ENCODE measurements at regions not wholly inside any gene's neighbourhood (a gene's known extent, or its start where the extent isn't known, plus 50 kb on each side); places are given as distances from the start of the nearest gene placed in this dataset.
"Not testable (repeated sequence)": the region's sequence is repeated elsewhere in the genome, so short reads cannot be mapped to it uniquely, and the experiment has no call there.

- Histone ChIP-seq H3K4me1 (no peaks in the 10 kb centered on the region), H3K4me3 (no peak overlapping the region), H3K36me3 (no peaks in the 10 kb centered on the region), H3K9me3 (no peaks in the 10 kb centered on the region), H3K27ac (no peak overlapping the region), H3K27me3 (no peaks in the 10 kb centered on the region)
- WGBS, 5 donors = 70 to 90% (median 84%) methylated on average over 1 of the region's 1 CpG
- DNase-seq = no peak
- no peak for TF ChIP-seq EP300 (IDR thresholded peaks at IDR 0.05)
- TF ChIP-seq CTCF (IDR thresholded peaks at IDR 0.05) = no peak
- intact Hi-C loops (cut with DNase I; ENCODE audit: low total_unique reads) = no loop called here
Measured at GRCh38 chr5:90329911-90330310, 79.6 kb downstream of the CETN3 start.

- intact Hi-C loops (cut with DNase I; ENCODE audit: low total_unique reads) = no loop called here
- H3K4me3 ChIP-seq = no peak overlapping the region
- TF ChIP-seq EP300 (IDR thresholded peaks at IDR 0.05) (no peak), POLR2AphosphoS5 (IDR thresholded peaks at IDR 0.05) (no peak), POLR2A (IDR thresholded peaks at IDR 0.05) (no peak), CTCF (IDR thresholded peaks at IDR 0.05) (no peak)
Measured at GRCh38 chr5:90326995-90327394, 82.6 kb downstream of the CETN3 start.

GRCh38 chr5:90325093-90325492 is 84.5 kb downstream of the CETN3 start:
- H3K36me3 ChIP-seq = no peaks in the 10 kb centered on the region
- TF ChIP-seq POLR2A (IDR thresholded peaks at IDR 0.05) = no peak
- TF ChIP-seq POLR2AphosphoS5 (IDR thresholded peaks at IDR 0.05) = no peak
- TF ChIP-seq EP300 (IDR thresholded peaks at IDR 0.05) = no peak
- no peak for TF ChIP-seq CTCF (IDR thresholded peaks at IDR 0.05)
- 73 to 97% (median 93%) methylated on average over 1 of the region's 1 CpG for WGBS, 5 donors
- no peak overlapping the region for H3K27ac ChIP-seq
- no peak overlapping the region for H3K4me3 ChIP-seq
- intact Hi-C loops (cut with DNase I; ENCODE audit: low total_unique reads) = no loop called here
- peaks cover 0 to 8% (median 0%) of the 10 kb centered on the region in 4 donors for H3K9me3 ChIP-seq
- H3K27me3 ChIP-seq = no peaks in the 10 kb centered on the region
- no peaks in the 10 kb centered on the region for H3K4me1 ChIP-seq
- DNase-seq = no peak

More at GRCh38 chr5:90326995-90327394, 82.6 kb downstream of the CETN3 start:
- no peaks in the 10 kb centered on the region for H3K27me3 ChIP-seq
- H3K27ac ChIP-seq = no peak overlapping the region
- peaks cover 0 to under 1% (median 0%) of the 10 kb centered on the region in 4 donors for H3K9me3 ChIP-seq
- no peak for DNase-seq
- WGBS, 5 donors = 63 to 70% (median 65%) methylated on average over 7 of the region's 7 CpGs
- no peaks in the 10 kb centered on the region for H3K36me3 ChIP-seq
- no peaks in the 10 kb centered on the region for H3K4me1 ChIP-seq

- intact Hi-C loops (cut with DNase I; ENCODE audit: low total_unique reads); H3K4me1 ChIP-seq; H3K27me3 ChIP-seq: not testable (repeated sequence)
Measured at GRCh38 chr5:90320348-90320747, 89.2 kb downstream of the CETN3 start.

GRCh38 chr5:90312027-90312426 is 97.5 kb downstream of the CETN3 start:
- H3K27ac ChIP-seq = no peak overlapping the region
- no peaks in the 10 kb centered on the region for H3K36me3 ChIP-seq
- intact Hi-C loops (cut with DNase I; ENCODE audit: low total_unique reads) = no loop called here
- no peak overlapping the region for H3K4me3 ChIP-seq
- peaks cover 0 to 6% (median 0%) of the 10 kb centered on the region in 4 donors for H3K4me1 ChIP-seq
- H3K27me3 ChIP-seq = no peaks in the 10 kb centered on the region
- DNase-seq = no peak
- H3K9me3 ChIP-seq = no peaks in the 10 kb centered on the region
- no peak for TF ChIP-seq EP300 (IDR thresholded peaks at IDR 0.05)
- no peak for TF ChIP-seq POLR2AphosphoS5 (IDR thresholded peaks at IDR 0.05)
- no peak for TF ChIP-seq CTCF (IDR thresholded peaks at IDR 0.05)
- no peak for TF ChIP-seq POLR2A (IDR thresholded peaks at IDR 0.05)
- 83 to 91% (median 87%) methylated on average over 2 of the region's 2 CpGs for WGBS, 5 donors

More at GRCh38 chr5:90320348-90320747, 89.2 kb downstream of the CETN3 start:
- H3K27ac ChIP-seq, H3K4me3 ChIP-seq, H3K9me3 ChIP-seq, H3K36me3 ChIP-seq, DNase-seq: not testable (repeated sequence)

Data from stomach (tissue), 8 donors.